ENCODE measurements at regions not wholly inside any gene's neighbourhood (a gene's known extent, or its start where the extent isn't known, plus 50 kb on each side); places are given as distances from the start of the nearest gene placed in this dataset.

DNA sequence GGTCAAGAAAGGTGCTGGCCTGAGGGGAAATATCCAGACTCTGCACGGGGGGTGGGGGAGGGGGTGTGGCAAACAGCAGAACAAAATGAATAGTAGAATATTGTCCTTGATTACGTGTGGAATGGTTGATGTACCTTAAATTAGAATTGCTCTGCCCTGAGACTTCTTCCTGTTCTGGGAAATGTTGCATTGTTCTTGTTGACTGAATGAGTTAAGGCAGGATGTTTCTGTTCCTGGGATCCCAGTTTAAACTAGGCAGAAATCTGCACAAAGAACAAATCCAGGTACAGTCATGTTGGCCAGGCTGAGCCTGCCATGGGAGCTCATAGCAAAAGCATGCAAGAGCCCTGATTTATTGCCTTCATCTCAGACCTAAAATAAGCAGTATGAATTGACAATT, 558.7 kb upstream of the VSTM2A start:
- no peak for DNase-seq (ENCODE audit: low read depth)

DNA sequence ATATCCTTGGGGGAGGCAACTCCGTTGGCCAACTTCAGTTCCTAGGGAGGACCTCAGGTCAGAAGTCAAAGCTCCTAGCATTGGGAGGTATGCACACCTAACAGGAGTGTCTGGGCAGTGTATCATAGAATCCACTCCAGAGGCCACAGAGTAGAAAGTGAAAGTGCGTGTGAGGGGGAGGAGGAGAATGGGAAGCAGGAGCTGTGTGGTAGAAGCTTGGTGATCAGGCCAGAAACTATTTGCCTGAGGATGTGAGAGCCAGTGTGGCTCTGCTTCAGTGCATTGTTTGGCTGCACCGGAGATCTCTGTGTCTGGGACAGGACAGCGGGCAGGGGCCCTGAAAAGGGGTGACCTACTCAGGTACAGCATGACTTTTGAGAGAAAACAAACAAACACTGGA, 557.4 kb upstream of the VSTM2A start:
- no peak for DNase-seq (ENCODE audit: low read depth)

DNA sequence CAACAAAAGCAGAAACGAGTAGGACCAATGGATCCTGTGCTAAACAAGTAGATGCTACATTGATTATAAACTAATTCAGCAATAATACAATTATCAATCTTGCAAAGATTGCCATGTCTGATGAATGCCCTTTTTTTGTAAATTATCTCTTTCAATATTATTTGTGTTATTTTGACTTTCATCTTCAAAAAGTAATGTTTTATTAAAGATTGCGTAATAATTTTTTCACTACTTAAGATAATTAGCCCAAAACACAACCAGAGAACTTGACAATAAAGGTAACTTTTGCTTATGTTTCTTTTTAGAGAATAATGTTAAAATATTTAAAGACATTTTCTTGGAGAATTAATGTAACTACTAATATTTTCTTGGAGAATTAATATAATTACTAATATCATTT, 553.8 kb upstream of the VSTM2A start:
- no peak for DNase-seq (ENCODE audit: low read depth)

DNA sequence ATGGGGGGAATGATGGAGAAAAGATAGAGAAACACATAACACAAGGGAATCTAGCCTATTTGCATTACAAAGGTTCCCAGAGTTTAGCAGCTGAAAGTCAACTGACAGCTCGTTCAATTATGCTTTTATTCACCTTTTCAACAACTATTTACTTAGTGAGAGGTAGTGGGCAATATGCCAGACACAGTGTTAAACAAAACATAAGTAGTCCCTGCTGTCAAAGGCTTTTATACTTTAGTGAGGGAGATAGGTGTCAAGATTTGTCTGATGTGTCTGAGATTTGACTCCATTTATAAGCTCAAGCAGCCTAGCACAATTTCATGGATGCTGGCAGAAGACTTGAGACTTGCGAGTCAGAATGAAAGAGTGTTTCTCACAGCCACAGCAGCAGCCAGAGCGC, 549.0 kb upstream of the VSTM2A start:
- no peak for DNase-seq (ENCODE audit: low read depth)

DNA sequence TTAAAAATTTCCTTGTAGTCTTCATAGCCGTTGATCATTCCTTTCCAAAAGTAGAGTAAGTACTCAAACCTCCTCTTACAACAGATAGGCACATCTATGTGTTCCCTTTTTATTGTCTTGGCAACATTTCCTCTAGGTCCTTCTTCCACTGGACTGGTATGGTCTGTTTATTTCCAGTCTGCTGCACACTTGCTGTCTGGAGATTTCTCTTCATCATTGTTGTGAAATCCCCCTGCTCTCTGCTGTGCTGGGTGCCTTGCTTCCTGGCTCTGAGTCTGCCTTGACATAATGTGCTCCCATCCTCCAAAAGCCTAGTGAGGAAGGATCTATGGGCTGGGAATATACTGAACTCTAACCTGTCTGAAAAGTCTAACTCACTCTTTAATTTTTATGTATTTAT, 545.3 kb upstream of the VSTM2A start:
- no peak for DNase-seq (ENCODE audit: low read depth)

DNA sequence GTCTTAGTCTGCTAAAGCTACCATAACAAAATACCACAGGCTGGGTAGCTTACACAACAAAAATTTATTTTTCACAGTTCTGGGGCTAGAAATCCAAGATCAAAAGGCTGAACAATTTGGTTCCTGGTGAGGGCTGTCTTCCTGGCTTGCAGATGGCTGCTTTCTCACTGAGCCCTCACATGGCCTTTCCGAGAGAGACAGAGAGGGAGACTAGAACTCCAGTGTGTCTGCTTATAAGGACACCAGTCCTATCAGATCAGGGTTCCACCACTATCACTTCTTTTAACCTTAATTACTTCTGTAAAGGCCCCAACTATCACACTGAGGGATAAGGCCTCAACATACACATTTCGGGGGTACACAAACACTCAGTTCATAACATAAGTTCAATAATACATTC, 527.4 kb upstream of the VSTM2A start:
- no peak for DNase-seq (ENCODE audit: low read depth)

DNA sequence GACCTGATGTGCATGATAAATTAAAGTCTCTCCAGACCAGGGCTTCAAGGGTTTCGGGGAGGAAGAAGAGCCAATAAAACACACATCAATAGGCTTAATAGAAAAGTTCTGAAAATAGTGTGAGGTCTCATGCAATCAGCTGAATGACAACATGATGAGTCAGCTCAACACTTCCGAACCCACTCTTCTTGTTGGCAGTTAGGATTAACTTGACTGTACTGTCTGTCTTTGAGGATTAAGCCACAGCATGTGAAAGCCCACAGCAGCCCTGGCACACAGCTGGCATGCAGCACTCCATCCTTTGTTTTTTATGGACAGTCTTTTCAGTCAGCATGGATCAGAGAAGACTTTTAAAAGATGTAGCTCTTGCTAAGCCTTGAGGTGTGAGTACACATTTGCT, 526.9 kb upstream of the VSTM2A start:
- DNase-seq (ENCODE audit: low read depth): no peak

DNA sequence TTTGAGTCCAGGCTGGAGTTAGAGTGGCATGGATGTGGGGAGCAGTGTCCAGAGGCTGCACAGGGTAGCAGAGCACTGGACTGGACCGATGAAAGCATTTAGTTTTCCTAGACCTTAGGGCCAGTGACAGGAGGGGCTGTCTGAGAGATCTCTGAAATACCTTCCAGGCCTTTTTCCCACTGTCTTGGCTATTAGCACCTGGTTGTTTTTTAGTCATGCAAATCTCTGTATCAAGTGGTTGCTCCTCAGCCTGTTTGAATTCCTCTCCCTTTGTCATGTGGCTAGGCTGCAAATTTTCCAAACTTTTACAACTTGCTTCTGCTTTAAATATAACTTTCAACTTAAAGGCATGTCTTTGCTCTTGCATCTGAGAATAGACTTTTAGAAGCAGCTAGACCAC, 504.3 kb upstream of the VSTM2A start:
- DNase-seq (ENCODE audit: low read depth): no peak

DNA sequence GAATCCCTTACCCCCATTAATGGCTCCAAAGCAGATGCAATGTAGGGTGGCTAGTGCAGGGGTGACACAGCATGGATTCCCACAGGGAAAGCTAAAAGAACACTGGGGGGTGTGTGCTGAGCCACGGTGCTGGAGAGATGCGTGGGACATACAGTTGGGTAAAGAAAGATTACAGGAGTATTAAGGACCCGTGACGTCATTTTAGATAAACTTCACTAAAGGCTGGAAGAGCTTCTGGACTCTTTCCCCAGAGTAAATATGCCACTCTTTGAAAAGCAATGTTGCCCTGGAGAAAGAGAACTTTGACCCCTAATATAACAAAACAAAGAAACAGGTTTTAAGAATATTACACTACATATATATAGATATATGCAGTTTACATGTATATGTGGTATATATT, 481.5 kb upstream of the VSTM2A start:
- DNase-seq (ENCODE audit: low read depth): no peak

DNA sequence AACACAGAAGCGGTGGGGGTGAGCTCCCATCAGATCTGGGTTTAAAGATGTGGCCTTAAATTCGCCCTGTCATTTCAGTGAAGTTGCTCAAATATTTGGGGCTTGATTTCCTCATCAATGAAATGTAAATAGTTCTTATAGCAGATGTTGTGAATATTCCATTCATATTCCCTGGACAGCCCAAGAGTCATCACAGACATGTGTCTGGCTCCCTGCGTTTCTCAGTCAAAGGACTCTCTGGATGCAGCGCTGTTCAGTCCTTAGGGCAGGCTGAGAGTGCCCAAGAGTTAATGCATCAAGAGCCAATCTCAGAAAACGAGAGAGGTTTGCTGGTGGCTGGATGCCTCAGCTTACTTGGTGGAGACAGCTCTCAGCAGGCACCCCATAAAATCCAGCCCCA, 475.5 kb upstream of the VSTM2A start:
- DNase-seq (ENCODE audit: low read depth): no peak

DNA sequence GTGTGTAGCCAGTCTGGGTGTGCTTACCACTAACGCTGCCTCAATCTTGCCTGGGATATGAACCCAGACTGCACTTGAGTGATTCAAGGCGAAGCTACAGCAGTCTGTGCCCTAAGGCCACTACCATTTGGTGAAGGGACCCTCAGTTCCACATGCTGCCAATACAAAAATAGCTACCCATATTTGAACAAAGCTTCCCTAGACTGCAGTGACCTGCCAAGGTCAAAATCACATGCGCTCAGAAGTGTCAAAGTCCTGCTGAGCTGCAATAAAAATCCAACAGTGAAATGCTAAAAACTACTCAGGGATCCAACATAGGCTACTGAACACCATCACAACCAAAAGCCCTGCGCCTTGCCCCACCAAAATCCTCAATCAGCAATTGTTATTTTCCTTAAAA, 472.3 kb upstream of the VSTM2A start:
- DNase-seq (ENCODE audit: low read depth): no peak

DNA sequence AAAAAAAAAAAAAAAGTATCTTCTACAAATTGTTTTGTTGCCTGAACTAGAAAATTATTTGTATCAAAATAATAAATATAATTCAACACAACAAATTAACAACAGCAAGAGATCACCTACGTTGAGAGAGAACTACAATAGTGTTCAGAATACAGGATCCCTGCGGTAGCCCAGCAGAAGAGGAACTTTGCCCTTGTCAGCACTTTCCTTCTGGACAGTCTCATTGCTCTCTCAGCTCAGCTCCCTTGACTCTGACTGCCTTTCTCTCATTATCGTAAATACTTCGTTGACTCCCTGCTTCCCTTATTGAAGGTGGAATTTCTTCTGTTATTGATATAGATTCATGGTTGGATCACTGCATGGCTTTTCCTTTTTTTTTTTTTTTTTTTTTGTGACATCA, 469.5 kb upstream of the VSTM2A start:
- no peak for DNase-seq (ENCODE audit: low read depth)

DNA sequence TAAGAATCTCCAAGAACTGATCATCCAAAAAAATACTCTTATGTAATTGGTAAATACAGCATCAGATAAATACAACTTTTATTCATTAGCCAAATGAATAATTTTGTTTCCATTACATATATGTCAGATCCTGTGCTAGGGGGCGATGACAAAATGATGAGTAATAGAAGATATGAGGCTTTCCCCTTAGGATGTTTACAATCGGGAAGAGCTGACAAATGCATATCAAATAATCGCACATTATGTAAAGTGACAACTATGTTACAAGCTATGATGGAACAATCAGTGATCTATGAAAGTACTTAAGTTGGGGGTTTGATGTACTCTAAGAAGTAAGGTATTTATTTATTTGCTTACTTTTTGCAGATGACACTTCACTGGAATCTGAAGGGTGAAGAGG, 465.6 kb upstream of the VSTM2A start:
- DNase-seq (ENCODE audit: low read depth): no peak

DNA sequence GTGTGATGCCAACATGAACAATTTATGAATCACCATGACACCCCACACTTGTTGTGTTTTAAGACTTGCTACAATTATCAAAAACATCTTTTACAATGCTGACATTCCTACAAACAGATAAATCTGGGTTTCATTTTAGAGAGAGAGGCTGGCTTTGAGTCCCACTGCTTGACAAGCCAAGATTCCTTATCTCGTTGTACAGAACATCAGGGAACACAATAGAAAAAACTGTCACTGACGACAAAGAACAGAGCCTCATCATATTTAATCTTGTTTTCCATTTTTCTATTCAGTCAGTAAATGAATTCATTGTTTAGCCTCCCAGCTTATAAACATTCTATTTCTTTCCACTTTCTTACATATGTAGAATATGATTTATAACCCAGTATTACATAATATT, 461.6 kb upstream of the VSTM2A start:
- no peak for DNase-seq (ENCODE audit: low read depth)

DNA sequence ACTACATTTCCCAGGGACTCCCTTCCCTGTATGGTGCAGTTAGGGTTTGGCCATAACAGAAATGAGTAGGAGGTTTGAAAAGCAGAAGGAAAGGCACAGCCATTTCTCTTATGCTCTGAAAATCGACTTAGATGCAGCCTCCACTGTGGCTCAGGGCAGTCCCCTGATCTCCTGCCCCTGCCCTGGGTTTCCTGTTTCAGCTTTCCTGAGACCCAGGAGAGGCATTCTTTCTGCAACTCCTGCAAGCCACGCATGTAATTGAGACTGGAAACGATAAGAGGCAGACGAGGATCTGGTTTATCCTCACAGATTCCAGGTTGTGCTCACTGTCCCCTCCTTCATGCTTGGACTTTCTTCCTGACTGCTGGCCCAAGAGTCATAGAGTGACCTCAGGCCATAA, 461.2 kb upstream of the VSTM2A start:
- no peak for DNase-seq (ENCODE audit: low read depth)

DNA sequence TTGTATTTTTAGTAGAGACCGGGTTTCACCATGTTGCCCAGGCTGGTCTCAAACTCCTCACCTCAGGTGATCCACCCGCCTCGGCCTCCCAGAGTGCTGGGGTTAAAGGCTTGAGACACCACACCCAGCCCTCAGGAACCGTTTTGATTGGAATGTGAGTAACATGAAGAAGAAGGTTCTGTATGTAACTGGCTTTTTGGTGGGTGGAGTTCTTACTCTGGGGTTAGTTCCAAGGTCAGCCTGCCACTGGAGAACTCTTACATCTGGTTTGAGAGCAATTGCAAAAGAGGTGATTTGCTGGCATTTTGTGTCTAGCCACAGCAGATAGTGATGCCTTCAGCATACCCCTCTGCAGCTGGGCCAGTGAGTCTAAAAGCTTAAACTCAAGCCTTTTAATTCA, 457.8 kb upstream of the VSTM2A start:
- DNase-seq (ENCODE audit: low read depth): no peak

DNA sequence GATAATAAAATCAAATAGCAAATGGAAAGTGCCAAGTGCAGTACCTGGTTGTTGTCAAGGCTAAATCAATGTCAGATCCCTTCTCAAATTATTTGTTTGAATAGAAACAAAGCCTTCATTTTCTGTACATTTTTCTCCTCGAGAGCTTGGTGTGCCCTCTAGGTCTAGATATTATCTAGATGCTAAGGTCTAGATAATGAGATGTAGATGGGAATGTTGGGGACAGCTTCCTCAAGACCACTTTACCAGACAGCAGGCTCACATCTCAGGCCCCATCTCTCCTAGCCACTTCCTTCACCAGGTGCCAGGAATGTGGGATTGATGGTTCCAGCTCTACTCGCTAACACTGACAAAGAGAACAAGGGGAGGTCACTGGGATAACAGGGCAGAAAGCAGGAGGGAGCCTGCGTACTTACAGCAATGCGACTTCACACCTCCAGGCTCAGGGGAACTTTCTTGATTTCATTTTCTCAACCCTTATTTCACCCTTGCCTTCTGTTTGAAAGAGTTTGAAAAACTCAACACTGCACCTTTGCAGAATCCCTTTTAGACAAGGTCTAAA, 451.4 kb upstream of the VSTM2A start:
- DNase-seq (ENCODE audit: low read depth): no peak

DNA sequence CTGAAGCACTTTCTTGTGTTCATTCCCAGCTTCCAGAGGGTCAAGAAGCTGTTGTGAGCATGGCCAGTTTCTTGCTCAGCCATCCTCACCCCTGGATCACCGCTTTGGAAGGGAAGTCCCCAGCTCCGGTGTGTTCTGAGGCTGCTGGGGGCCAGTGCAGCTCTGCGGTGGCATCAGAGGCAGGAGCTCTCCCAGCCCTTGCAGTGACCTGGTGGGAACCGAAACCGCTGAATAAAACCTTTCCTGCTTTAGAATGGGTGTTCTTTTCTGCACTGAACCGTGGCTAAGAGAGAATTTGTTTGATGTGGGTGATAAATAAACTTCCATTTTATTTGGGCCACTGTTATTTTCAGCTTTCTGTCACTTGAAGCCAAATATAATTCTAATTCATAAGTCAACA, 450.9 kb upstream of the VSTM2A start:
- no peak for DNase-seq (ENCODE audit: low read depth)

DNA sequence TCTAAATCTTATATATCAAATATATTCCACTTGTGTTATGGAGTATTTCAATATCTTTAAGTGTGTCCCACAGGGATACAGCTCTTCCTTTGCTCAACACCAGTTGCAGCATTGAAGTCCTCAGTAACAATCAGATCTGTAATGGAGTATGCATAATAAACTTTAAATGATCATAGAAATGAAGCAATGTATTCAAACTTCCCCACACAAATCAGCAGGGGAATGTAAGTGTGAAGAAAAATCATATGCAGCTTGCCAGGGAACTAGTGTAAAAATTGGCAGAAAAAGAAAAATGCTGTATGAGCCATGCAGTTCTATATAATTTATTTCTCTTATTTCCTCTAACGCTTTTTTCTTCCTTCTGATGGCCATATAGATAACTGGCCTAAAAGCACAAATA, 444.3 kb upstream of the VSTM2A start:
- no peak for DNase-seq (ENCODE audit: low read depth)

DNA sequence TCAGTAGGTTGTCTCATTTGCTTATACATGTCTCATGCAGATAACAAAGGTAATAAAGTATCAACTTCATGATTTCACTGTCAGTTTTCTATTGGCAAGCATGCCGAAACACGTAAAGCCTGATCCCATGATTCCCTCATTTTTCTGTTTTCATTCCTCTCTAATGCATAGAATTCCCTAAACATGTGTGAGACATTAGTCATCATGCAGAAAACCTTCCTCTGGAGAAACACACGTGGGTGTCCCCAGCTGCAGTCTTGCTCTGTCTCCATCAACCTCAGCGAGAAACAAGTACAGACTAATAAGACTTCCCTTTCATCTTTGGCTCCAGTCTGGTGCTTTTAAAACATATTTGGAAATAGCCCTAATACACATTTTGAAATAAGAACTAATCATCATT, 432.7 kb upstream of the VSTM2A start:
- no peak for DNase-seq (ENCODE audit: low read depth)

DNA sequence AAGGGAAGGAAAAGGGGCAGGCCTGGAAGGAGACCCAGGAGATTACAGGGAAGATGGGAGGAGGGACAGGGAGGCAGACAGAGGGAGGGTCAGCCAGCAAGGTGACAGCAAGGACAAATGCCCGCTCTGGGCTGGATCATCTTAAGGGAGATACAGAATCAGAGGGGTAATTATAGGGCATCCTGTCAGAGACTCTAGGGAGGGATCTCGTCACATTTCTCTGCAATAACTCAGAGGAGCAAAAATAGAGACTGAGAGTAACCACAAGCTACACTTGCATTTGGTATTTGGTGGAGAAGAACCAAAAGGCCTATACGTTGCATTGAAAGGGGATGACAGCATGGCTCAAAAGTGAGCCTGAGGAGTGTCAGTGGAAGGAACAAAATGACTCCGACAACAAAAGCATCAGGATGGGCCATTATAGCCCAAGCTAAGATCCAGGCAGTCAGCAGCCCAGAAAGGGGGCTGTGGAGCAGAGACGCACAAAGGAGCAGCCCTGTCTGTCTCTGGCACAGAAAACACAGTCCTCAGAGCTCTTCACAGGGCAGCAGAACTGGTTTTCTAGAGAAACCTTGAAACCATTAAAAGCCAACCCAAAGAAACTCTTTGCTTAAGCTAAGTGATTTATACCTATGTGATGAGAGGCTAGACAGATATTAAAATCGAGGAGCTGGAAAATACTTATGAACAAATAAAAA, 430.2 kb upstream of the VSTM2A start:
- DNase-seq (ENCODE audit: low read depth): no peak

DNA sequence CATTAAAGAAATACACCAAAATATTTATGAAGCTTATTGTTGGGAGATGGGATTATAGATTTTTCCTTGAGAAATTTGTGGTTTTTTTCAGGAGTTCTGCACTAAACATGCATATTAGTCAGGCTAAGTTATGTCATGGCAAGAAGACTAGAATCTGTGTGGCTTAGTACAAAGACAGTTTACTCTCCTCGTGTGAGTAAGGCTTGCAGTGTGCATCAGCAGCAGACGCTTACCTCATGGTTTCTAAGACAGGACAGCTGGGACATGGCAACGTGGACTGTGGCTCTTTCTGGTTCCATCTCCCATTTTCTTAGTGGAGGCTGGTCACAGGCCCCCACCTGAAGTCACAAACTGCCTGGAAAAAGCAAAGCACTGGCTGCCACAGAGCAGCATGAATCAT, 429.6 kb upstream of the VSTM2A start:
- DNase-seq (ENCODE audit: low read depth): no peak

DNA sequence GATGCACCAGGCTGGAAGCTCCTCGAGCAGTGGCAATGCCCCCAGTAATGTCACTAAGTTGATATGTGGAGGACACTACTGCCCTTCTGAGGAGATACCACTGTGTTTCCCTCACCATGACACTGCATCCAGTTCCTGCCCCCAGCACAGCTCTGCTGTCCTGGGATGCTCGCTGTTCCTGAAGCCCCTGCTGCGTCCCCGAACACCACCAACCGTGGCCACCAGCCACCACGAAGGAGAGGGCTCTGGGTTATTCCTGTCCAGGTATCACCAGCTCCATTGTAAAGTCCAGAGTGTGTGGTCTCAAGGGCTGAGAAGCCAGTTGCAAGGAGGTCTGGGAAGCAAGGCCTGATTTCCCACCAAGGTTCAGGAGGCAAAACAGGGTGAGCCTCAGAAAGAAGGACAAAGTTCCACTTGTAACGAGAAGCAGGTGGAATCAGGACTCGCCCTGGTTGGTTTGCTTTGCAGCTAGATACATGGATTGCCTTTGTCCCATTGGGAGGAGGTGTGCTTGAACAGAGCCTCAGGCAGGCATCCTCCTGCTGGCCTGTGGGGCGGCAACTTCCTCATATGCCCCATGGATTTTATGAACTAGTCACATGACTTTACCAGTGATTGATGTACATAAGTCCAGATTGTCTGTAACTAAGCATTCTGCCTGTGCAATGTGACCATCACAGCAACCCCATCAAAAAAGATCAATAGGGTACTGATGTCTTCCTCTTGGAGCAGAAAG, 427.0 kb upstream of the VSTM2A start:
- no peak for DNase-seq (ENCODE audit: low read depth)

DNA sequence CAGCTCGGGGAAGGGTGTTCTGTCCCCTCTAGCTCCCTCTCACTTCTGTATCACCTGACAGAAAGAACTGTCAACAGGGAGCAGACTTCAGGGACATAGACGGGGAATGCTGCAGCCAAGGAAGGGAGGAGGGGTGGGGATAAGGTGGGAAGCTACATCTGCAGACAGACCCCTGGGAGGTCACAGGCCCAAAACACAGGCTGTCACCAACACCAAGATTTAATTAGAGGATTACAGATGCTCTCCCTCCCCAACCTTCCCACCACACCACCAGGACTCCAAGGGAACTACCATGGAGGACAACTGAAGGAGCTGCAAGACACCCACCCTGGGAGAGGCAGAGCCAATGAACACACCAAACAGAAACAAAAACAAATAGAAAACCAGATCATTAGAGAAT, 425.2 kb upstream of the VSTM2A start:
- no peak for DNase-seq (ENCODE audit: low read depth)
